H9 (cell line): ENCODE measurements at regions not wholly inside any gene's neighbourhood (a gene's known extent, or its start where the extent isn't known, plus 50 kb on each side); places are given as distances from the start of the nearest gene placed in this dataset.

ENCODE experiments used
- DNase-seq: peaks from one replicate; pipeline ENCODE4 v3.0.0-alpha.2; 2017
- H2AFZ ChIP-seq: one replicate; pipeline ENCODE4 v1.6.1; 2013; ENCODE audit warnings: mild to moderate bottlenecking, low read length, control low read depth, moderate library complexity
- H2AK5ac ChIP-seq: 2 replicates; pipeline ENCODE4 v1.6.1; 2013; ENCODE audit warnings: low read length, control low read depth, mixed read lengths; ENCODE audit not compliant: insufficient read length
- H2BK120ac ChIP-seq: one replicate; pipeline ENCODE4 v1.6.1; 2013; ENCODE audit warnings: low read depth, mild to moderate bottlenecking, low read length, control low read depth, inconsistent platforms; ENCODE audit not compliant: poor library complexity, severe bottlenecking
- H2BK12ac ChIP-seq: 2 replicates; pipeline ENCODE4 v1.6.1; 2013; ENCODE audit warnings: low read length, control low read depth, mixed read lengths, low read depth; ENCODE audit not compliant: insufficient read length
- H2BK15ac ChIP-seq: 2 replicates; pipeline ENCODE4 v1.6.1; 2013; ENCODE audit warnings: low read depth, low read length, control low read depth
- H2BK20ac ChIP-seq: one replicate; pipeline ENCODE4 v1.6.1; 2013; ENCODE audit warnings: low read depth, mild to moderate bottlenecking, low read length, control low read depth, inconsistent platforms; ENCODE audit not compliant: poor library complexity, severe bottlenecking
- H2BK5ac ChIP-seq: 2 replicates; pipeline ENCODE4 v1.6.1; 2013; ENCODE audit warnings: low read length, control low read depth, mixed read lengths; ENCODE audit not compliant: insufficient read length
- H3K14ac ChIP-seq: 2 replicates; pipeline ENCODE4 v1.6.1; 2013; ENCODE audit warnings: low read length, control low read depth; ENCODE audit not compliant: insufficient read depth
- H3K18ac ChIP-seq: 2 replicates; pipeline ENCODE4 v1.6.1; 2013; ENCODE audit warnings: low read depth, mild to moderate bottlenecking, mixed read lengths, low read length, control low read depth; ENCODE audit not compliant: insufficient read length
- H3K23ac ChIP-seq: 2 replicates; pipeline ENCODE4 v1.6.1; 2013; ENCODE audit warnings: low read length, control low read depth, mixed read lengths, low read depth; ENCODE audit not compliant: insufficient read length
- H3K23me2 ChIP-seq: 2 replicates; pipeline ENCODE4 v1.6.1; 2013; ENCODE audit warnings: low read depth, mild to moderate bottlenecking, mixed read lengths, low read length, control low read depth; ENCODE audit not compliant: insufficient read length, poor library complexity, severe bottlenecking
- H3K27ac ChIP-seq: 2 replicates; pipeline ENCODE4 v1.5.1; 2013; ENCODE audit warnings: low read length, control low read depth, mixed read lengths, low read depth; ENCODE audit not compliant: insufficient read length
- H3K27me3 ChIP-seq: 2 replicates; pipeline ENCODE4 v1.6.1; 2013; ENCODE audit warnings: low read length, control low read depth, inconsistent platforms; ENCODE audit not compliant: insufficient read depth
- H3K4ac ChIP-seq: 2 replicates; pipeline ENCODE4 v1.6.1; 2013; ENCODE audit warnings: low read depth, mild to moderate bottlenecking, control low read depth, inconsistent platforms, low read length, moderate library complexity
- H3K4me1 ChIP-seq: 2 replicates; pipeline ENCODE4 v1.6.1; 2013; ENCODE audit warnings: low read length, control low read depth, inconsistent platforms; ENCODE audit not compliant: insufficient read depth
- H3K4me2 ChIP-seq: 2 replicates; pipeline ENCODE4 v1.6.1; 2013; ENCODE audit warnings: low read length, control low read depth, mixed read lengths; ENCODE audit not compliant: insufficient read length, insufficient read depth
- H3K56ac ChIP-seq: 2 replicates; pipeline ENCODE4 v1.6.1; 2013; ENCODE audit warnings: low read depth, mild to moderate bottlenecking, mixed read lengths, low read length, control low read depth; ENCODE audit not compliant: insufficient read length
- H3K79me1 ChIP-seq: 2 replicates; pipeline ENCODE4 v1.6.1; 2013; ENCODE audit warnings: low read depth, mild to moderate bottlenecking, moderate library complexity, low read length, control low read depth, inconsistent platforms; ENCODE audit not compliant: insufficient read depth, poor library complexity, severe bottlenecking
- H3K79me2 ChIP-seq: 2 replicates; pipeline ENCODE4 v1.6.1; 2013; ENCODE audit warnings: low read length, control low read depth, inconsistent platforms; ENCODE audit not compliant: insufficient read depth
- H3K9ac ChIP-seq: 2 replicates; pipeline ENCODE4 v1.6.1; 2013; ENCODE audit warnings: low read length, control low read depth, mixed read lengths; ENCODE audit not compliant: insufficient read length; ENCODE audit errors: extremely low read depth
- H3K9me3 ChIP-seq: one replicate; pipeline ENCODE4 v1.6.1; 2013; ENCODE audit warnings: low read depth, low read length, inconsistent platforms; ENCODE audit not compliant: control insufficient read depth
- H3T11ph ChIP-seq: one replicate; pipeline ENCODE4 v1.6.1; 2013; ENCODE audit warnings: mild to moderate bottlenecking, low read length, control low read depth, inconsistent platforms
- H4K20me1 ChIP-seq: one replicate; pipeline ENCODE4 v1.6.1; 2013; ENCODE audit not compliant: control insufficient read depth, insufficient read length, insufficient read depth
- H4K5ac ChIP-seq: 2 replicates; pipeline ENCODE4 v1.6.1; 2013; ENCODE audit warnings: low read depth, mild to moderate bottlenecking, mixed read lengths, low read length, control low read depth; ENCODE audit not compliant: insufficient read length
- H4K8ac ChIP-seq: replicated peaks from 2 replicates; pipeline ENCODE4 v1.6.1; 2013; ENCODE audit warnings: low read length, control low read depth, mixed read lengths, low read depth; ENCODE audit not compliant: insufficient read length
- H4K91ac ChIP-seq: 2 replicates; pipeline ENCODE4 v1.6.1; 2013; ENCODE audit warnings: low read depth, mild to moderate bottlenecking, moderate library complexity, mixed read lengths, low read length, control low read depth; ENCODE audit not compliant: insufficient read length
- H3K27ac Mint-ChIP-seq, 3 experiments: 2 replicates in 2 of 3; 3 replicates in 1 of 3; pipeline ENCODE4 v1.8.0; 2020 to 2021; ENCODE audit warnings: mixed read lengths in 3 of 3, mild to moderate bottlenecking in 1 of 3, moderate library complexity in 1 of 3
- H3K27me3 Mint-ChIP-seq: 2 replicates; pipeline ENCODE4 v1.8.0; 2021; ENCODE audit warnings: low read depth, mild to moderate bottlenecking, moderate library complexity, mixed read lengths
- H3K36me3 Mint-ChIP-seq, 3 experiments: 2 replicates in 2 of 3; 3 replicates in 1 of 3; pipeline ENCODE4 v1.8.0; 2020 to 2021; ENCODE audit warnings: low read depth in 3 of 3, mixed read lengths in 3 of 3; ENCODE audit not compliant: insufficient read depth in 1 of 3
- H3K4me1 Mint-ChIP-seq, 2 experiments: 2 replicates each; pipeline ENCODE4 v1.8.0; 2020; ENCODE audit warnings: mixed read lengths in 2 of 2
- H3K4me3 Mint-ChIP-seq, 2 experiments: 2 replicates in 1 of 2; 3 replicates in 1 of 2; pipeline ENCODE4 v1.8.0; 2020 to 2021; ENCODE audit warnings: mild to moderate bottlenecking in 2 of 2, mixed read lengths in 2 of 2, moderate library complexity in 1 of 2
- H3K9me3 Mint-ChIP-seq, 2 experiments: 2 replicates in 1 of 2; 3 replicates in 1 of 2; pipeline ENCODE4 v1.8.0; 2020; ENCODE audit warnings: mild to moderate bottlenecking in 2 of 2, mixed read lengths in 2 of 2, moderate library complexity in 1 of 2
- CTCF ChIP-seq: fragments of 200-600 bp; sonication (generic); conservative IDR thresholded peaks from 3 replicates; pipeline ENCODE4 v1.8.0; 2021; ENCODE audit warnings: antibody characterized with exemption, mild to moderate bottlenecking
- WGBS: extraction: QIAGEN DNeasy Blood & Tissue Kit; methylation state at CpG from one replicate; pipeline ENCODE4 v1.1.7; 2013; ENCODE audit warnings: missing lambda C conversion rate, low lambda C conversion rate, mixed read lengths; ENCODE audit not compliant: insufficient read length; ENCODE audit errors: extremely low coverage; 5-methylcytosine and 5-hydroxymethylcytosine counted together

GRCh38 chr1:176382163-176382562 lies 80.8 kb upstream of the PAPPA2 start:
- H4K5ac ChIP-seq, result no peak overlapping the region
- no peaks in the 10 kb centered on the region for H3K79me1 ChIP-seq
- no peaks in the 10 kb centered on the region for H3K23me2 ChIP-seq
- no peak overlapping the region for H2BK12ac ChIP-seq
- no peak overlapping the region for H3K4ac ChIP-seq
- no peak overlapping the region for H2AK5ac ChIP-seq
- H4K20me1 ChIP-seq, result no peaks in the 10 kb centered on the region
- no peak overlapping the region for H3K23ac ChIP-seq
- no peak overlapping the region for H4K8ac ChIP-seq
- H3K27ac ChIP-seq, result no peak overlapping the region
- no peak for TF ChIP-seq CTCF
- H3K27me3 ChIP-seq, result no peaks in the 10 kb centered on the region
- no peak overlapping the region for H3K4me2 ChIP-seq
- WGBS, result no CpG with 5 or more reads among the region's 1 CpG
- Mint-ChIP-seq H3K4me3 (no peak overlapping the region), H3K4me1 (no peaks in the 10 kb centered on the region), H3K36me3 (no peaks in the 10 kb centered on the region), H3K27ac (no peak overlapping the region), H3K27me3 (no peaks in the 10 kb centered on the region), H3K9me3 (no peaks in the 10 kb centered on the region)
- no peaks in the 10 kb centered on the region for H3K79me2 ChIP-seq
- no peak overlapping the region for H3T11ph ChIP-seq
- H2AFZ ChIP-seq, result no peak overlapping the region
- H3K18ac ChIP-seq, result no peak overlapping the region
- no peak overlapping the region for H4K91ac ChIP-seq
- H2BK5ac ChIP-seq, result no peak overlapping the region
- H3K4me1 ChIP-seq, result no peaks in the 10 kb centered on the region
- DNase-seq, result no peak
- H2BK20ac ChIP-seq, result no peak overlapping the region
- no peak overlapping the region for H3K14ac ChIP-seq
- H3K9me3 ChIP-seq, result no peaks in the 10 kb centered on the region
- no peak overlapping the region for H3K56ac ChIP-seq
- no peak overlapping the region for H3K9ac ChIP-seq
- H2BK120ac ChIP-seq, result no peak overlapping the region
- H2BK15ac ChIP-seq, result no peak overlapping the region
